ENCODE measurements at regions not wholly inside any gene's neighbourhood (a gene's known extent, or its start where the extent isn't known, plus 50 kb on each side); places are given as distances from the start of the nearest gene placed in this dataset.
A peak's percentile ranks its signal among the peaks of the same experiment; 100 is the strongest.
"Not testable (repeated sequence)": the region's sequence is repeated elsewhere in the genome, so short reads cannot be mapped to it uniquely, and the experiment has no call there.

DNA sequence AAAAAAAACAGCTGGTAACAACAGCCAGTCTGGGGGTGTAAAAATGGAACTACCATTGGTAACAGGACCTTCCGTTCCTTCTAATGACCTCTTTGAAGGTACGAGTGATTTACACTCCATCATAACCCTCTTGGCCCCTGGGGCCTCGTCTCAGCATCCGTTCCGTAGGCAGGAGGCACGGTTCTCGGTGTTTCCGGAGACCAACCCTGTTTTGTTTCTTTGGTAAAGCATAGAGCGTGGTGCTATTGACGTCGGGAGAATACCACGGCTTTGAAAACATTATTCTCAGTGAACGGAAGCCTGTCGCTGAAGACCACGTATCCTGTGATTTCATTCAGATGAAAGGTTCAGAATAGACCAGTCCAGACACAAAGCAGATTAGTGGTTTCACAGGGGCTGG, 198.9 kb downstream of the ASMT start:
- Histone ChIP-seq H3K9me3 (ENCODE audit: control extremely low read depth in 1 of 5, control insufficient read depth in 4 of 5, insufficient read depth in 2 of 5, low read depth in 1 of 5, low read length in 4 of 5) (peaks cover 0 to 2% (median 0%) of the 10 kb centered on the region in 5 experiments), H3K27me3 (replicated peaks in 2 of 5; ENCODE audit: control insufficient read depth in 4 of 5, insufficient read depth in 5 of 5, low read length in 4 of 5) (peaks cover 0 to 2% (median 0%) of the 10 kb centered on the region in 5 experiments), H3K27ac (ENCODE audit: insufficient read depth in 1 of 2, low read depth in 1 of 2, low read length in 2 of 2, poor library complexity in 1 of 2, severe bottlenecking in 2 of 2) (no peak overlapping the region), H3K36me3 (ENCODE audit: control insufficient read depth in 4 of 4, insufficient read depth in 4 of 4, low read length in 3 of 4) (no peaks in the 10 kb centered on the region), H3K4me1 (ENCODE audit: control extremely low read depth in 1 of 4, control insufficient read depth in 4 of 4, insufficient read depth in 4 of 4, low read length in 3 of 4) (no peaks in the 10 kb centered on the region), H3K4me3 (ENCODE audit: control insufficient read depth in 1 of 7, extremely low read depth in 1 of 7, insufficient read depth in 4 of 7, low read depth in 2 of 7, low read length in 6 of 7) (peak overlapping the region in 1 of 7 experiments; percentile 25)
- ChIA-PET POLR2A (no interaction called here), CTCF (no interaction called here)
- peak in 2 of 3 donors; percentile 8 to 21 for DNase-seq
- WGBS (ENCODE audit: insufficient coverage): 49% methylated on average over 15 of the region's 15 CpGs

DNA sequence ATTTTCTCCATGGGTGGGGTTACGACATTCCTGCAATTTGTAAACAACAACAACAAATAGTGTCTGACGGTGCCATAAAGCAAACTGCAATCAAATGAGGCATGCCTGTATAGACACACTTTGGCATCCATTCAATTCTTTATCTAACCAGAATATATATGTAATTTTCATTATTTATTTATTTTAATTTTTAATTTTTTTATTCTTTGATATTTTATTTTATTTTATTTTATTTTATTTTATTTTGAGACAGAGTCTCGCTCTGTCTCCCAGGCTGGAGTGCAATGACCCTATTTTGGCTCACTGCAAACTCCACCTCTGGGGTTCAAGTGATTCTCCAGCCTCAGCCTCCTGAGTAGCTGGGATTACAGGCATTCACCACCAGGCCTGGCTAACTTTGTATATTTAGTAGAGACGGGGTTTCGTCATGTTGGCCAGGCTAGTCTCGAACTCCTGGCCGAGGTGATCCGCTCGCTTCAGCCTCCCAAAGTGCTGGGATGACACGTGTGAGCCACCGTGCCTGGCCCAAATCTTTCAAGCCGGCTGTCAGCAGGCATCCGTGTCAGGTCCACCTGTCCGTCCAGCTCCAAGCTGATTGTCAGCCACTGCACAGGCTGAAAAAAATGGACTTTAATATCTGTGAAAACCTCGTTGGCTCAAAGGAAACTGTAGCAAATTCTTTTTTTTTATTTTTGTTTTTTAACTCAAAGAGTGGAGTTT, 200.8 kb downstream of the ASMT start:
- no peak for DNase-seq
- no peak overlapping the region for H3K4me3 ChIP-seq (ENCODE audit: control insufficient read depth in 1 of 7, extremely low read depth in 1 of 7, insufficient read depth in 4 of 7, low read depth in 2 of 7, low read length in 6 of 7)
- no peak overlapping the region for H3K27ac ChIP-seq (ENCODE audit: insufficient read depth in 1 of 2, low read depth in 1 of 2, low read length in 2 of 2, poor library complexity in 1 of 2, severe bottlenecking in 2 of 2)
- H3K27me3 ChIP-seq (replicated peaks in 2 of 5; ENCODE audit: control insufficient read depth in 4 of 5, insufficient read depth in 5 of 5, low read length in 4 of 5): peaks cover 0 to 2% (median 0%) of the 10 kb centered on the region in 5 experiments
- peaks cover 0 to 2% (median 0%) of the 10 kb centered on the region in 5 experiments for H3K9me3 ChIP-seq (ENCODE audit: control extremely low read depth in 1 of 5, control insufficient read depth in 4 of 5, insufficient read depth in 2 of 5, low read depth in 1 of 5, low read length in 4 of 5)
- no peaks in the 10 kb centered on the region for H3K36me3 ChIP-seq (ENCODE audit: control insufficient read depth in 4 of 4, insufficient read depth in 4 of 4, low read length in 3 of 4)
- WGBS (ENCODE audit: insufficient coverage): 96% methylated on average over 12 of the region's 15 CpGs
- ChIA-PET POLR2A (no interaction called here), CTCF (no interaction called here)
- H3K4me1 ChIP-seq (ENCODE audit: control extremely low read depth in 1 of 4, control insufficient read depth in 4 of 4, insufficient read depth in 4 of 4, low read length in 3 of 4): no peaks in the 10 kb centered on the region

DNA sequence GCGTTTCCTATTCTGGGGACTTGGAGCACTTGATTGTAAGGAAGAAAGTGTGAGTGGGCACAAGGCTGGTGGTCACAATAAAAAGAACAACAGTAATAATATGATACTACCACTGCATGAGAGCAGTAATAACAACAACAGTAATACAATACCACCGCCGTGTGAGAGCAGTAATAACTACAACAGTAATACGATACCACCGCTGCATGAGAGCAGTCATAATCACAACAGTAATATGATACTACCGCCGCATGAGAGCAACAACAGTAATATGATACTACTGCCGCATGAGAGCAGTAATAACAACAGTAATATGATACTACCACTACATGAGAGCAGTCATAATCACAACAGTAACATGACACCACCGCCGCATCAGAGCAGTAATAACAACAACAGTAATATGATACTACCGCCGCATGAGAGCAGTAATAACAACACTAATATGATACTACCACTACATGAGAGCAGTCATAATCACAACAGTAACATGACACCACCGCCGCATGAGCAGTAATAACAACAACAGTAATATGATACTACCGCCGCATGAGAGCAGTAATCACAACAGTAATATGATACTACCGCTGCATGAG, 201.6 kb downstream of the ASMT start:
- H3K27me3 ChIP-seq (replicated peaks in 2 of 5; ENCODE audit: control insufficient read depth in 4 of 5, insufficient read depth in 5 of 5, low read length in 4 of 5); POLR2A ChIA-PET; H3K36me3 ChIP-seq (ENCODE audit: control insufficient read depth in 4 of 4, insufficient read depth in 4 of 4, low read length in 3 of 4); H3K4me1 ChIP-seq (ENCODE audit: control extremely low read depth in 1 of 4, control insufficient read depth in 4 of 4, insufficient read depth in 4 of 4, low read length in 3 of 4); CTCF ChIA-PET; H3K9me3 ChIP-seq (ENCODE audit: control extremely low read depth in 1 of 5, control insufficient read depth in 4 of 5, insufficient read depth in 2 of 5, low read depth in 1 of 5, low read length in 4 of 5); DNase-seq; H3K4me3 ChIP-seq (ENCODE audit: control insufficient read depth in 1 of 7, extremely low read depth in 1 of 7, insufficient read depth in 4 of 7, low read depth in 2 of 7, low read length in 6 of 7); H3K27ac ChIP-seq (ENCODE audit: insufficient read depth in 1 of 2, low read depth in 1 of 2, low read length in 2 of 2, poor library complexity in 1 of 2, severe bottlenecking in 2 of 2): not testable (repeated sequence)
- 98% methylated on average over 10 of the region's 17 CpGs for WGBS (ENCODE audit: insufficient coverage)

DNA sequence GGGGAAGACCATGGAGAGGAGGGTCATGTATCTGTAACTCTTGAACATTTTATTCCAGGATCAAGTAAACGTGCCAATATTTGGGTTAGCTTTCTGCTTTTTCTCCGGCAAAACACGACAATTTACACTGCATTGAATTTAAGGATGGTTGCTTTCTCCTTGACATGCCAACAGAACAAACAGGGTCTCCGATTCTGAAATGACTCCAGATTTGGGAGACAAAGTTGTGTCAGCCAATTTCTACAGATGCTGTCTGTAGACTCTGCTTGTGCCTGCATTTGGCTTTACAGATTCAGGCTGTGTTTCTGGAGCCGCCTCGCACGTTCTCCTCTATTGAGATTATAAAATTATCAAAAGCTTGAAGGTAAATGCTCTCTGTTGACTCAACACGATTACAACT, 207.0 kb downstream of the ASMT start:
- DNase-seq: no peak
- Histone ChIP-seq H3K27ac (ENCODE audit: insufficient read depth in 1 of 2, low read depth in 1 of 2, low read length in 2 of 2, poor library complexity in 1 of 2, severe bottlenecking in 2 of 2) (no peak overlapping the region), H3K9me3 (ENCODE audit: control extremely low read depth in 1 of 5, control insufficient read depth in 4 of 5, insufficient read depth in 2 of 5, low read depth in 1 of 5, low read length in 4 of 5) (no peaks in the 10 kb centered on the region), H3K36me3 (ENCODE audit: control insufficient read depth in 4 of 4, insufficient read depth in 4 of 4, low read length in 3 of 4) (no peaks in the 10 kb centered on the region), H3K27me3 (replicated peaks in 2 of 5; ENCODE audit: control insufficient read depth in 4 of 5, insufficient read depth in 5 of 5, low read length in 4 of 5) (no peaks in the 10 kb centered on the region), H3K4me3 (ENCODE audit: control insufficient read depth in 1 of 7, extremely low read depth in 1 of 7, insufficient read depth in 4 of 7, low read depth in 2 of 7, low read length in 6 of 7) (no peak overlapping the region), H3K4me1 (ENCODE audit: control extremely low read depth in 1 of 4, control insufficient read depth in 4 of 4, insufficient read depth in 4 of 4, low read length in 3 of 4) (no peaks in the 10 kb centered on the region)
- CTCF ChIA-PET: no interaction called here
- 97% methylated on average over 8 of the region's 8 CpGs for WGBS (ENCODE audit: insufficient coverage)
- POLR2A ChIA-PET: no interaction called here

DNA sequence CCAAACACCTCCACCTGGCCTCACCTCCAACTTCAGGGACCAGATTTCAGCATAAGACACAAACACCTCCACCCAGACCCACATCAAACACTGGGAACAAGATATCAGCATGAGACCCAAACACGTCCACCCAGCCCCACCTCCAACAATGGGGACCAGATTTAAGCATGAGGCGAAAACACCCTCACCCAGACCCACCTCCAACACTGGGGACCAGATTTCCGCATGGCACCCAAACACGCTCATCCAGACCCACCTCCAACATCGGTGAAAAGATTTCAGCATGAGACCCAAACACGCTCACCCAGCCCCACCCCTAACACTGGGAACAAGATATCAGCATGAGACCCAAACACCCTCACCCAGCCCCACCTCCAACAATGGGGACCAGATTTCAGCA, 210.0 kb downstream of the ASMT start:
- no peaks in the 10 kb centered on the region for H3K9me3 ChIP-seq (ENCODE audit: control extremely low read depth in 1 of 5, control insufficient read depth in 4 of 5, insufficient read depth in 2 of 5, low read depth in 1 of 5, low read length in 4 of 5)
- H3K36me3 ChIP-seq (ENCODE audit: control insufficient read depth in 4 of 4, insufficient read depth in 4 of 4, low read length in 3 of 4): no peaks in the 10 kb centered on the region
- H3K27me3 ChIP-seq (replicated peaks in 2 of 5; ENCODE audit: control insufficient read depth in 4 of 5, insufficient read depth in 5 of 5, low read length in 4 of 5): no peaks in the 10 kb centered on the region
- WGBS (ENCODE audit: insufficient coverage): 96% methylated on average over 4 of the region's 6 CpGs
- no peaks in the 10 kb centered on the region for H3K4me1 ChIP-seq (ENCODE audit: control extremely low read depth in 1 of 4, control insufficient read depth in 4 of 4, insufficient read depth in 4 of 4, low read length in 3 of 4)
- no peak for DNase-seq
- no peak overlapping the region for H3K4me3 ChIP-seq (ENCODE audit: control insufficient read depth in 1 of 7, extremely low read depth in 1 of 7, insufficient read depth in 4 of 7, low read depth in 2 of 7, low read length in 6 of 7)
- CTCF ChIA-PET: no interaction called here
- H3K27ac ChIP-seq (ENCODE audit: insufficient read depth in 1 of 2, low read depth in 1 of 2, low read length in 2 of 2, poor library complexity in 1 of 2, severe bottlenecking in 2 of 2): no peak overlapping the region
- POLR2A ChIA-PET: no interaction called here

- WGBS (ENCODE audit: insufficient coverage): 94% methylated on average over 11 of the region's 15 CpGs
- no peak for DNase-seq
- Histone ChIP-seq H3K27ac (ENCODE audit: insufficient read depth in 1 of 2, low read depth in 1 of 2, low read length in 2 of 2, poor library complexity in 1 of 2, severe bottlenecking in 2 of 2) (no peak overlapping the region), H3K36me3 (ENCODE audit: control insufficient read depth in 4 of 4, insufficient read depth in 4 of 4, low read length in 3 of 4) (no peaks in the 10 kb centered on the region), H3K27me3 (replicated peaks in 2 of 5; ENCODE audit: control insufficient read depth in 4 of 5, insufficient read depth in 5 of 5, low read length in 4 of 5) (peaks cover 0 to 3% (median 0%) of the 10 kb centered on the region in 5 experiments), H3K9me3 (ENCODE audit: control extremely low read depth in 1 of 5, control insufficient read depth in 4 of 5, insufficient read depth in 2 of 5, low read depth in 1 of 5, low read length in 4 of 5) (peaks cover 0 to 11% (median 4%) of the 10 kb centered on the region in 5 experiments), H3K4me1 (ENCODE audit: control extremely low read depth in 1 of 4, control insufficient read depth in 4 of 4, insufficient read depth in 4 of 4, low read length in 3 of 4) (no peaks in the 10 kb centered on the region), H3K4me3 (ENCODE audit: control insufficient read depth in 1 of 7, extremely low read depth in 1 of 7, insufficient read depth in 4 of 7, low read depth in 2 of 7, low read length in 6 of 7) (no peak overlapping the region)
- ChIA-PET CTCF (no interaction called here), POLR2A (no interaction called here)
Observed at GRCh38 chrX:1833656-1834360, 218.9 kb downstream of the ASMT start.

GRCh38 chrX:1835056-1835455, 220.2 kb downstream of the ASMT start:
- WGBS (ENCODE audit: insufficient coverage): 50% methylated on average over 3 of the region's 4 CpGs
- no peaks in the 10 kb centered on the region for H3K4me1 ChIP-seq (ENCODE audit: control extremely low read depth in 1 of 4, control insufficient read depth in 4 of 4, insufficient read depth in 4 of 4, low read length in 3 of 4)
- no peak overlapping the region for H3K4me3 ChIP-seq (ENCODE audit: control insufficient read depth in 1 of 7, extremely low read depth in 1 of 7, insufficient read depth in 4 of 7, low read depth in 2 of 7, low read length in 6 of 7)
- DNase-seq: no peak
- ChIA-PET POLR2A (no interaction called here), CTCF (no interaction called here)
- H3K36me3 ChIP-seq (ENCODE audit: control insufficient read depth in 4 of 4, insufficient read depth in 4 of 4, low read length in 3 of 4): no peaks in the 10 kb centered on the region
- H3K27ac ChIP-seq (ENCODE audit: insufficient read depth in 1 of 2, low read depth in 1 of 2, low read length in 2 of 2, poor library complexity in 1 of 2, severe bottlenecking in 2 of 2): no peak overlapping the region
- peaks cover 0 to 3% (median 0%) of the 10 kb centered on the region in 5 experiments for H3K27me3 ChIP-seq (replicated peaks in 2 of 5; ENCODE audit: control insufficient read depth in 4 of 5, insufficient read depth in 5 of 5, low read length in 4 of 5)
- peaks cover 0 to 11% (median 4%) of the 10 kb centered on the region in 5 experiments for H3K9me3 ChIP-seq (ENCODE audit: control extremely low read depth in 1 of 5, control insufficient read depth in 4 of 5, insufficient read depth in 2 of 5, low read depth in 1 of 5, low read length in 4 of 5)
